H9 (cell line): ENCODE measurements at regions not wholly inside any gene's neighbourhood (a gene's known extent, or its start where the extent isn't known, plus 50 kb on each side); places are given as distances from the start of the nearest gene placed in this dataset.

ENCODE experiments used
- DNase-seq: peaks from one replicate; pipeline ENCODE4 v3.0.0-alpha.2; 2017
- H2AFZ ChIP-seq: one replicate; pipeline ENCODE4 v1.6.1; 2013; ENCODE audit warnings: mild to moderate bottlenecking, low read length, control low read depth, moderate library complexity
- H2AK5ac ChIP-seq: 2 replicates; pipeline ENCODE4 v1.6.1; 2013; ENCODE audit warnings: low read length, control low read depth, mixed read lengths; ENCODE audit not compliant: insufficient read length
- H2BK120ac ChIP-seq: one replicate; pipeline ENCODE4 v1.6.1; 2013; ENCODE audit warnings: low read depth, mild to moderate bottlenecking, low read length, control low read depth, inconsistent platforms; ENCODE audit not compliant: poor library complexity, severe bottlenecking
- H2BK12ac ChIP-seq: 2 replicates; pipeline ENCODE4 v1.6.1; 2013; ENCODE audit warnings: low read length, control low read depth, mixed read lengths, low read depth; ENCODE audit not compliant: insufficient read length
- H2BK15ac ChIP-seq: 2 replicates; pipeline ENCODE4 v1.6.1; 2013; ENCODE audit warnings: low read depth, low read length, control low read depth
- H2BK20ac ChIP-seq: one replicate; pipeline ENCODE4 v1.6.1; 2013; ENCODE audit warnings: low read depth, mild to moderate bottlenecking, low read length, control low read depth, inconsistent platforms; ENCODE audit not compliant: poor library complexity, severe bottlenecking
- H2BK5ac ChIP-seq: 2 replicates; pipeline ENCODE4 v1.6.1; 2013; ENCODE audit warnings: low read length, control low read depth, mixed read lengths; ENCODE audit not compliant: insufficient read length
- H3K14ac ChIP-seq: 2 replicates; pipeline ENCODE4 v1.6.1; 2013; ENCODE audit warnings: low read length, control low read depth; ENCODE audit not compliant: insufficient read depth
- H3K18ac ChIP-seq: 2 replicates; pipeline ENCODE4 v1.6.1; 2013; ENCODE audit warnings: low read depth, mild to moderate bottlenecking, mixed read lengths, low read length, control low read depth; ENCODE audit not compliant: insufficient read length
- H3K23ac ChIP-seq: 2 replicates; pipeline ENCODE4 v1.6.1; 2013; ENCODE audit warnings: low read length, control low read depth, mixed read lengths, low read depth; ENCODE audit not compliant: insufficient read length
- H3K23me2 ChIP-seq: 2 replicates; pipeline ENCODE4 v1.6.1; 2013; ENCODE audit warnings: low read depth, mild to moderate bottlenecking, mixed read lengths, low read length, control low read depth; ENCODE audit not compliant: insufficient read length, poor library complexity, severe bottlenecking
- H3K27ac ChIP-seq: 2 replicates; pipeline ENCODE4 v1.5.1; 2013; ENCODE audit warnings: low read length, control low read depth, mixed read lengths, low read depth; ENCODE audit not compliant: insufficient read length
- H3K27me3 ChIP-seq: 2 replicates; pipeline ENCODE4 v1.6.1; 2013; ENCODE audit warnings: low read length, control low read depth, inconsistent platforms; ENCODE audit not compliant: insufficient read depth
- H3K4ac ChIP-seq: 2 replicates; pipeline ENCODE4 v1.6.1; 2013; ENCODE audit warnings: low read depth, mild to moderate bottlenecking, control low read depth, inconsistent platforms, low read length, moderate library complexity
- H3K4me1 ChIP-seq: 2 replicates; pipeline ENCODE4 v1.6.1; 2013; ENCODE audit warnings: low read length, control low read depth, inconsistent platforms; ENCODE audit not compliant: insufficient read depth
- H3K4me2 ChIP-seq: 2 replicates; pipeline ENCODE4 v1.6.1; 2013; ENCODE audit warnings: low read length, control low read depth, mixed read lengths; ENCODE audit not compliant: insufficient read length, insufficient read depth
- H3K56ac ChIP-seq: 2 replicates; pipeline ENCODE4 v1.6.1; 2013; ENCODE audit warnings: low read depth, mild to moderate bottlenecking, mixed read lengths, low read length, control low read depth; ENCODE audit not compliant: insufficient read length
- H3K79me1 ChIP-seq: 2 replicates; pipeline ENCODE4 v1.6.1; 2013; ENCODE audit warnings: low read depth, mild to moderate bottlenecking, moderate library complexity, low read length, control low read depth, inconsistent platforms; ENCODE audit not compliant: insufficient read depth, poor library complexity, severe bottlenecking
- H3K79me2 ChIP-seq: 2 replicates; pipeline ENCODE4 v1.6.1; 2013; ENCODE audit warnings: low read length, control low read depth, inconsistent platforms; ENCODE audit not compliant: insufficient read depth
- H3K9ac ChIP-seq: 2 replicates; pipeline ENCODE4 v1.6.1; 2013; ENCODE audit warnings: low read length, control low read depth, mixed read lengths; ENCODE audit not compliant: insufficient read length; ENCODE audit errors: extremely low read depth
- H3K9me3 ChIP-seq: one replicate; pipeline ENCODE4 v1.6.1; 2013; ENCODE audit warnings: low read depth, low read length, inconsistent platforms; ENCODE audit not compliant: control insufficient read depth
- H3T11ph ChIP-seq: one replicate; pipeline ENCODE4 v1.6.1; 2013; ENCODE audit warnings: mild to moderate bottlenecking, low read length, control low read depth, inconsistent platforms
- H4K20me1 ChIP-seq: one replicate; pipeline ENCODE4 v1.6.1; 2013; ENCODE audit not compliant: control insufficient read depth, insufficient read length, insufficient read depth
- H4K5ac ChIP-seq: 2 replicates; pipeline ENCODE4 v1.6.1; 2013; ENCODE audit warnings: low read depth, mild to moderate bottlenecking, mixed read lengths, low read length, control low read depth; ENCODE audit not compliant: insufficient read length
- H4K8ac ChIP-seq: replicated peaks from 2 replicates; pipeline ENCODE4 v1.6.1; 2013; ENCODE audit warnings: low read length, control low read depth, mixed read lengths, low read depth; ENCODE audit not compliant: insufficient read length
- H4K91ac ChIP-seq: 2 replicates; pipeline ENCODE4 v1.6.1; 2013; ENCODE audit warnings: low read depth, mild to moderate bottlenecking, moderate library complexity, mixed read lengths, low read length, control low read depth; ENCODE audit not compliant: insufficient read length
- H3K27ac Mint-ChIP-seq, 3 experiments: 2 replicates in 2 of 3; 3 replicates in 1 of 3; pipeline ENCODE4 v1.8.0; 2020 to 2021; ENCODE audit warnings: mixed read lengths in 3 of 3, mild to moderate bottlenecking in 1 of 3, moderate library complexity in 1 of 3
- H3K27me3 Mint-ChIP-seq: 2 replicates; pipeline ENCODE4 v1.8.0; 2021; ENCODE audit warnings: low read depth, mild to moderate bottlenecking, moderate library complexity, mixed read lengths
- H3K36me3 Mint-ChIP-seq, 3 experiments: 2 replicates in 2 of 3; 3 replicates in 1 of 3; pipeline ENCODE4 v1.8.0; 2020 to 2021; ENCODE audit warnings: low read depth in 3 of 3, mixed read lengths in 3 of 3; ENCODE audit not compliant: insufficient read depth in 1 of 3
- H3K4me1 Mint-ChIP-seq, 2 experiments: 2 replicates each; pipeline ENCODE4 v1.8.0; 2020; ENCODE audit warnings: mixed read lengths in 2 of 2
- H3K4me3 Mint-ChIP-seq, 2 experiments: 2 replicates in 1 of 2; 3 replicates in 1 of 2; pipeline ENCODE4 v1.8.0; 2020 to 2021; ENCODE audit warnings: mild to moderate bottlenecking in 2 of 2, mixed read lengths in 2 of 2, moderate library complexity in 1 of 2
- H3K9me3 Mint-ChIP-seq, 2 experiments: 2 replicates in 1 of 2; 3 replicates in 1 of 2; pipeline ENCODE4 v1.8.0; 2020; ENCODE audit warnings: mild to moderate bottlenecking in 2 of 2, mixed read lengths in 2 of 2, moderate library complexity in 1 of 2
- CTCF ChIP-seq: fragments of 200-600 bp; sonication (generic); conservative IDR thresholded peaks from 3 replicates; pipeline ENCODE4 v1.8.0; 2021; ENCODE audit warnings: antibody characterized with exemption, mild to moderate bottlenecking
- WGBS: extraction: QIAGEN DNeasy Blood & Tissue Kit; methylation state at CpG from one replicate; pipeline ENCODE4 v1.1.7; 2013; ENCODE audit warnings: missing lambda C conversion rate, low lambda C conversion rate, mixed read lengths; ENCODE audit not compliant: insufficient read length; ENCODE audit errors: extremely low coverage; 5-methylcytosine and 5-hydroxymethylcytosine counted together

- peaks cover 4 to 9% of the 10 kb centered on the region in 2 experiments; a peak in 4 of 5 replicates for H3K9me3 Mint-ChIP-seq
- no peak overlapping the region for H3K56ac ChIP-seq
These were observed 90.2 kb upstream of the SLC38A2 start for GRCh38 chr12:46462641-46463355.

More at GRCh38 chr12:46462641-46463355, 90.2 kb upstream of the SLC38A2 start:
- Histone ChIP-seq H4K91ac (no peak overlapping the region), H3K27ac (no peak overlapping the region), H4K5ac (no peak overlapping the region), H4K8ac (no peak overlapping the region), H2AK5ac (no peak overlapping the region), H3T11ph (no peak overlapping the region), H3K4me1 (no peaks in the 10 kb centered on the region), H2BK20ac (no peak overlapping the region), H3K23ac (no peak overlapping the region), H2BK12ac (no peak overlapping the region), H3K23me2 (no peaks in the 10 kb centered on the region), H3K27me3 (no peaks in the 10 kb centered on the region), H2BK5ac (no peak overlapping the region), H2BK15ac (no peak overlapping the region), H2AFZ (no peak overlapping the region), H3K4me2 (no peak overlapping the region), H3K18ac (no peak overlapping the region), H3K4ac (no peak overlapping the region), H3K9ac (no peak overlapping the region), H4K20me1 (no peaks in the 10 kb centered on the region), H3K14ac (no peak overlapping the region), H2BK120ac (no peak overlapping the region), H3K9me3 (no peaks in the 10 kb centered on the region), H3K79me2 (no peaks in the 10 kb centered on the region), H3K79me1 (no peaks in the 10 kb centered on the region)
- H3K36me3 Mint-ChIP-seq = peaks cover 0 to 6% (median 6%) of the 10 kb centered on the region in 3 experiments; a peak in 4 of 7 replicates
- peaks cover 16 to 19% of the 10 kb centered on the region in 2 experiments for H3K4me1 Mint-ChIP-seq
- no CpG with 5 or more reads among the region's 3 CpGs for WGBS
- no peak for DNase-seq
- TF ChIP-seq CTCF = no peak
- H3K4me3 Mint-ChIP-seq = no peak overlapping the region
- no peak overlapping the region for H3K27ac Mint-ChIP-seq
- no peaks in the 10 kb centered on the region for H3K27me3 Mint-ChIP-seq
